Fibroblast of lung (primary cell): ENCODE measurements at regions not wholly inside any gene's neighbourhood (a gene's known extent, or its start where the extent isn't known, plus 50 kb on each side); places are given as distances from the start of the nearest gene placed in this dataset.

Experiments
- DNase-seq, 2 donors: peaks; one replicate each; pipeline versions ENCODE4 v3.0.0 to v3.0.0-alpha.2; 2010; ENCODE audit warnings: low read depth in 2 of 2
- H2AFZ ChIP-seq: 2 replicates; pipeline ENCODE4 v1.5.1; 2012; ENCODE audit warnings: low read length, control low read depth, inconsistent platforms
- H3K27ac ChIP-seq: 2 replicates; pipeline ENCODE4 v1.5.1; 2011; ENCODE audit warnings: low read length, control low read depth; ENCODE audit not compliant: insufficient read depth
- H3K27me3 ChIP-seq: 2 replicates; pipeline ENCODE4 v1.5.1; 2011; ENCODE audit warnings: mild to moderate bottlenecking, low read length; ENCODE audit not compliant: control insufficient read depth, insufficient read depth
- H3K36me3 ChIP-seq: 2 replicates; pipeline ENCODE4 v1.5.1; 2011; ENCODE audit warnings: low read length; ENCODE audit not compliant: control insufficient read depth, insufficient read depth
- H3K4me1 ChIP-seq: 2 replicates; pipeline ENCODE4 v1.5.1; 2011; ENCODE audit warnings: low read length; ENCODE audit not compliant: control insufficient read depth, insufficient read depth; ENCODE audit errors: extremely low read depth
- H3K4me2 ChIP-seq: 2 replicates; pipeline ENCODE4 v1.5.1; 2011; ENCODE audit warnings: low read length, control low read depth; ENCODE audit not compliant: insufficient read depth; ENCODE audit errors: extremely low read depth
- H3K4me3 ChIP-seq, 4 experiments: fragments of 200-600 bp in 1 of 4; sonication (generic) in 1 of 4; replicated peaks in 1 of 4; 2 replicates each; pipeline ENCODE4 v1.5.1; 2011 to 2016; ENCODE audit warnings: low read length in 4 of 4, low read depth in 3 of 4, mild to moderate bottlenecking in 3 of 4, control low read depth in 2 of 4, inconsistent platforms in 1 of 4, mixed read lengths in 1 of 4; ENCODE audit not compliant: insufficient read depth in 1 of 4; ENCODE audit errors: control extremely low read depth in 1 of 4
- H3K79me2 ChIP-seq: 2 replicates; pipeline ENCODE4 v1.5.1; 2012; ENCODE audit warnings: mild to moderate bottlenecking, low read length, inconsistent platforms; ENCODE audit not compliant: control insufficient read depth, insufficient read depth
- H3K9ac ChIP-seq: 2 replicates; pipeline ENCODE4 v1.5.1; 2011; ENCODE audit warnings: mild to moderate bottlenecking, low read length, control low read depth; ENCODE audit not compliant: insufficient read depth
- H3K9me3 ChIP-seq: 2 replicates; pipeline ENCODE4 v1.5.1; 2012; ENCODE audit warnings: low read depth, low read length; ENCODE audit not compliant: control insufficient read depth, insufficient read depth
- H4K20me1 ChIP-seq: 2 replicates; pipeline ENCODE4 v1.5.1; 2011; ENCODE audit warnings: low read length; ENCODE audit not compliant: control insufficient read depth, insufficient read depth; ENCODE audit errors: extremely low read depth
- CTCF ChIP-seq, 2 donors: IDR thresholded peaks in 1 of 2; conservative IDR thresholded peaks in 1 of 2; 1 replicate in 1 of 2; 2 replicates in 1 of 2; pipeline ENCODE4 v1.5.1; 2011 to 2012; ENCODE audit warnings: low read length in 2 of 2, control low read depth in 1 of 2, inconsistent platforms in 1 of 2, low read depth in 1 of 2, mild to moderate bottlenecking in 1 of 2
- EZH2 ChIP-seq: IDR thresholded peaks from 2 replicates; pipeline ENCODE4 v1.5.1; 2012; ENCODE audit warnings: low read length, control low read depth, mild to moderate bottlenecking; ENCODE audit errors: missing control alignments

- no peaks in the 10 kb centered on the region for H3K27me3 ChIP-seq
- H3K9ac ChIP-seq: no peak overlapping the region
- DNase-seq: no peak
- no peak overlapping the region for H3K4me3 ChIP-seq
- no peaks in the 10 kb centered on the region for H3K79me2 ChIP-seq
- H4K20me1 ChIP-seq: no peaks in the 10 kb centered on the region
- no peaks in the 10 kb centered on the region for H3K36me3 ChIP-seq
- no peak for TF ChIP-seq CTCF (conservative IDR thresholded peaks at IDR 0.05 in 1 of 2, IDR thresholded peaks at IDR 0.05 in 1 of 2; ENCODE audit: low read depth in 1 of 2, low read length in 2 of 2)
- no peak for TF ChIP-seq EZH2
- no peaks in the 10 kb centered on the region for H3K9me3 ChIP-seq
- H3K4me1 ChIP-seq: no peaks in the 10 kb centered on the region
- no peak overlapping the region for H3K27ac ChIP-seq
- H2AFZ ChIP-seq: no peak overlapping the region
- no peak overlapping the region for H3K4me2 ChIP-seq
Measured at GRCh38 chr2:136062066-136062837, 55.7 kb downstream of the CXCR4 start.

GRCh38 chr2:136060416-136060815 is 57.5 kb downstream of the CXCR4 start:
- no peak overlapping the region for H3K27ac ChIP-seq

GRCh38 chr2:136059036-136059472 is 58.9 kb downstream of the CXCR4 start:
- no peak overlapping the region for H3K4me2 ChIP-seq
- no peaks in the 10 kb centered on the region for H3K27me3 ChIP-seq
- H3K27ac ChIP-seq: no peak overlapping the region
- H2AFZ ChIP-seq: no peak overlapping the region
- no peak overlapping the region for H3K9ac ChIP-seq
- TF ChIP-seq CTCF (conservative IDR thresholded peaks at IDR 0.05 in 1 of 2, IDR thresholded peaks at IDR 0.05 in 1 of 2; ENCODE audit: low read depth in 1 of 2, low read length in 2 of 2) (no peak), EZH2 (no peak)
- H3K4me3 ChIP-seq: no peak overlapping the region
- no peaks in the 10 kb centered on the region for H3K4me1 ChIP-seq
- no peak for DNase-seq
- H3K9me3 ChIP-seq: no peaks in the 10 kb centered on the region
- H3K36me3 ChIP-seq: no peaks in the 10 kb centered on the region
- no peaks in the 10 kb centered on the region for H3K79me2 ChIP-seq
- H4K20me1 ChIP-seq: no peaks in the 10 kb centered on the region

More at GRCh38 chr2:136060416-136060815, 57.5 kb downstream of the CXCR4 start:
- Histone ChIP-seq H3K9me3 (no peaks in the 10 kb centered on the region), H3K36me3 (no peaks in the 10 kb centered on the region), H3K4me2 (no peak overlapping the region), H3K9ac (no peak overlapping the region), H3K4me3 (no peak overlapping the region), H4K20me1 (no peaks in the 10 kb centered on the region), H3K27me3 (no peaks in the 10 kb centered on the region), H3K79me2 (no peaks in the 10 kb centered on the region), H3K4me1 (no peaks in the 10 kb centered on the region), H2AFZ (no peak overlapping the region)
- TF ChIP-seq CTCF (conservative IDR thresholded peaks at IDR 0.05 in 1 of 2, IDR thresholded peaks at IDR 0.05 in 1 of 2; ENCODE audit: low read depth in 1 of 2, low read length in 2 of 2) (no peak), EZH2 (no peak)
- DNase-seq: peak in 1 of 2 donors; percentile 25
